ENCODE measurements at regions not wholly inside any gene's neighbourhood (a gene's known extent, or its start where the extent isn't known, plus 50 kb on each side); places are given as distances from the start of the nearest gene placed in this dataset.

GRCh38 chr2:105486762-105487141 is 87.9 kb upstream of the FHL2 start:
- TF ChIP-seq CTCF (conservative IDR thresholded peaks at IDR 0.05; ENCODE audit: low read depth, low read length): no peak
- no peak for TF ChIP-seq CEBPB (IDR thresholded peaks at IDR 0.05; ENCODE audit: low read depth, low read length)
- TF ChIP-seq MAZ (IDR thresholded peaks at IDR 0.05; ENCODE audit: borderline replicate concordance, low read depth, low read length): no peak
- TF ChIP-seq RFX5 (IDR thresholded peaks at IDR 0.05; ENCODE audit: low read depth, low read length): no peak
- no peak for TF ChIP-seq POLR2A (IDR thresholded peaks at IDR 0.05; ENCODE audit: low read depth, low read length)
- no peak for TF ChIP-seq USF2 (IDR thresholded peaks at IDR 0.05; ENCODE audit: low read depth, low read length)
- no peak for TF ChIP-seq BHLHE40 (IDR thresholded peaks at IDR 0.05; ENCODE audit: low read depth, low read length)
- TF ChIP-seq RAD21 (IDR thresholded peaks at IDR 0.05; ENCODE audit: low read length): no peak
- no peak for TF ChIP-seq SMC3 (IDR thresholded peaks at IDR 0.05; ENCODE audit: low read depth, low read length)
- no peak for TF ChIP-seq MAFK (IDR thresholded peaks at IDR 0.05; ENCODE audit: low read depth, low read length)
